Activated T-helper 17 cell treated with anti-CD3 and anti-CD28 coated beads, Interleukin-2, amount 50 U/mL, for 72 hours (primary cell): ENCODE measurements at regions not wholly inside any gene's neighbourhood (a gene's known extent, or its start where the extent isn't known, plus 50 kb on each side); places are given as distances from the start of the nearest gene placed in this dataset.
A peak's percentile ranks its signal among the peaks of the same experiment; 100 is the strongest.

Experiments used
- ATAC-seq: fragments of 150-1000 bp; cut with Tn5 transposase; replicated peaks from 2 replicates; pipeline ENCODE4 v1.10.0; 2021; ENCODE audit warnings: mild to moderate bottlenecking, moderate library complexity
- H3K27ac Mint-ChIP-seq: one replicate; pipeline ENCODE4 v1.8.0; 2022; ENCODE audit warnings: mixed read lengths
- H3K27me3 Mint-ChIP-seq: one replicate; pipeline ENCODE4 v1.8.0; 2022; ENCODE audit warnings: mixed read lengths
- H3K36me3 Mint-ChIP-seq: one replicate; pipeline ENCODE4 v1.8.0; 2022; ENCODE audit warnings: low read depth, mild to moderate bottlenecking, mixed read lengths
- H3K4me1 Mint-ChIP-seq: one replicate; pipeline ENCODE4 v1.8.0; 2022; ENCODE audit warnings: mixed read lengths
- H3K4me3 Mint-ChIP-seq: one replicate; pipeline ENCODE4 v1.8.0; 2022; ENCODE audit warnings: mild to moderate bottlenecking, mixed read lengths
- H3K9me3 Mint-ChIP-seq: one replicate; pipeline ENCODE4 v1.8.0; 2022; ENCODE audit warnings: mixed read lengths

- peaks cover 27% of the 10 kb centered on the region for H3K4me1 Mint-ChIP-seq
Observed at GRCh38 chr11:123303924-123304323, 108.9 kb upstream of the CLMP start.

GRCh38 chr11:123302751-123303195, 107.7 kb upstream of the CLMP start:
- peaks cover 27% of the 10 kb centered on the region for H3K4me1 Mint-ChIP-seq
- peak; percentile 76 for ATAC-seq
- H3K27ac Mint-ChIP-seq: peak overlapping the region; percentile 67
- no peaks in the 10 kb centered on the region for H3K9me3 Mint-ChIP-seq
- no peaks in the 10 kb centered on the region for H3K27me3 Mint-ChIP-seq
- peak overlapping the region; percentile 78 for H3K4me3 Mint-ChIP-seq
- H3K36me3 Mint-ChIP-seq: no peaks in the 10 kb centered on the region

More at GRCh38 chr11:123303924-123304323, 108.9 kb upstream of the CLMP start:
- no peak for ATAC-seq
- Mint-ChIP-seq H3K27me3 (no peaks in the 10 kb centered on the region), H3K4me3 (peak overlapping the region; percentile 78), H3K27ac (peak overlapping the region; percentile 51), H3K9me3 (no peaks in the 10 kb centered on the region), H3K36me3 (no peaks in the 10 kb centered on the region)

GRCh38 chr11:123301696-123302400, 106.8 kb upstream of the CLMP start:
- peak; percentile 80 for ATAC-seq
- Mint-ChIP-seq H3K4me3 (peak overlapping the region; percentile 78), H3K36me3 (no peaks in the 10 kb centered on the region), H3K27ac (peak overlapping the region; percentile 67), H3K9me3 (no peaks in the 10 kb centered on the region), H3K4me1 (peaks cover 27% of the 10 kb centered on the region), H3K27me3 (no peaks in the 10 kb centered on the region)

GRCh38 chr11:123301013-123301591, 106.1 kb upstream of the CLMP start:
- Mint-ChIP-seq H3K9me3 (no peaks in the 10 kb centered on the region), H3K4me3 (peak overlapping the region; percentile 78), H3K27ac (no peak overlapping the region), H3K4me1 (peaks cover 27% of the 10 kb centered on the region), H3K36me3 (no peaks in the 10 kb centered on the region), H3K27me3 (no peaks in the 10 kb centered on the region)
- no peak for ATAC-seq

- H3K36me3 Mint-ChIP-seq: no peaks in the 10 kb centered on the region
- H3K4me1 Mint-ChIP-seq: peaks cover 27% of the 10 kb centered on the region
- no peak overlapping the region for H3K27ac Mint-ChIP-seq
- no peaks in the 10 kb centered on the region for H3K9me3 Mint-ChIP-seq
- no peak overlapping the region for H3K4me3 Mint-ChIP-seq
- no peaks in the 10 kb centered on the region for H3K27me3 Mint-ChIP-seq
- no peak for ATAC-seq
Observed at GRCh38 chr11:123299721-123300120, 104.7 kb upstream of the CLMP start.

GRCh38 chr11:123298488-123299447, 103.7 kb upstream of the CLMP start:
- H3K4me3 Mint-ChIP-seq: no peak overlapping the region
- peaks cover 20% of the 10 kb centered on the region for H3K4me1 Mint-ChIP-seq
- no peak overlapping the region for H3K27ac Mint-ChIP-seq
- H3K27me3 Mint-ChIP-seq: no peaks in the 10 kb centered on the region
- no peak for ATAC-seq
- H3K36me3 Mint-ChIP-seq: no peaks in the 10 kb centered on the region
- no peaks in the 10 kb centered on the region for H3K9me3 Mint-ChIP-seq

GRCh38 chr11:123292647-123293046, 97.6 kb upstream of the CLMP start:
- H3K27ac Mint-ChIP-seq: no peak overlapping the region
- no peak overlapping the region for H3K4me3 Mint-ChIP-seq
- H3K27me3 Mint-ChIP-seq: peaks cover 3% of the 10 kb centered on the region
- no peaks in the 10 kb centered on the region for H3K4me1 Mint-ChIP-seq
- no peaks in the 10 kb centered on the region for H3K9me3 Mint-ChIP-seq
- no peak for ATAC-seq
- H3K36me3 Mint-ChIP-seq: no peaks in the 10 kb centered on the region

GRCh38 chr11:123291201-123291869, 96.3 kb upstream of the CLMP start:
- no peak for ATAC-seq
- Mint-ChIP-seq H3K4me3 (no peak overlapping the region), H3K27me3 (peaks cover 12% of the 10 kb centered on the region), H3K4me1 (no peaks in the 10 kb centered on the region), H3K9me3 (no peaks in the 10 kb centered on the region), H3K36me3 (no peaks in the 10 kb centered on the region), H3K27ac (no peak overlapping the region)

GRCh38 chr11:123286761-123287160, 91.7 kb upstream of the CLMP start:
- H3K27me3 Mint-ChIP-seq: peaks cover 16% of the 10 kb centered on the region
- no peaks in the 10 kb centered on the region for H3K36me3 Mint-ChIP-seq
- ATAC-seq: no peak
- H3K9me3 Mint-ChIP-seq: no peaks in the 10 kb centered on the region
- H3K27ac Mint-ChIP-seq: no peak overlapping the region
- H3K4me1 Mint-ChIP-seq: no peaks in the 10 kb centered on the region
- no peak overlapping the region for H3K4me3 Mint-ChIP-seq

GRCh38 chr11:123286255-123286654, 91.2 kb upstream of the CLMP start:
- H3K27ac Mint-ChIP-seq: no peak overlapping the region
- no peaks in the 10 kb centered on the region for H3K36me3 Mint-ChIP-seq

GRCh38 chr11:123284454-123284853, 89.4 kb upstream of the CLMP start:
- Mint-ChIP-seq H3K4me3 (no peak overlapping the region), H3K4me1 (no peaks in the 10 kb centered on the region), H3K9me3 (no peaks in the 10 kb centered on the region), H3K36me3 (no peaks in the 10 kb centered on the region), H3K27me3 (peaks cover 22% of the 10 kb centered on the region), H3K27ac (no peak overlapping the region)
- no peak for ATAC-seq

More at GRCh38 chr11:123286255-123286654, 91.2 kb upstream of the CLMP start:
- Mint-ChIP-seq H3K27me3 (peaks cover 16% of the 10 kb centered on the region), H3K4me3 (no peak overlapping the region), H3K4me1 (no peaks in the 10 kb centered on the region), H3K9me3 (no peaks in the 10 kb centered on the region)
- ATAC-seq: no peak

- H3K9me3 Mint-ChIP-seq: no peaks in the 10 kb centered on the region
- H3K27me3 Mint-ChIP-seq: peaks cover 25% of the 10 kb centered on the region
- no peak for ATAC-seq
- H3K4me1 Mint-ChIP-seq: no peaks in the 10 kb centered on the region
- H3K27ac Mint-ChIP-seq: no peak overlapping the region
- H3K36me3 Mint-ChIP-seq: no peaks in the 10 kb centered on the region
- no peak overlapping the region for H3K4me3 Mint-ChIP-seq
Observed at GRCh38 chr11:123282597-123282996, 87.5 kb upstream of the CLMP start.

- ATAC-seq: no peak
Observed at GRCh38 chr11:123273616-123274015, 78.6 kb upstream of the CLMP start.

GRCh38 chr11:123272565-123272964, 77.5 kb upstream of the CLMP start:
- H3K4me1 Mint-ChIP-seq: no peaks in the 10 kb centered on the region

More at GRCh38 chr11:123273616-123274015, 78.6 kb upstream of the CLMP start:
- peaks cover 8% of the 10 kb centered on the region for H3K27me3 Mint-ChIP-seq
- H3K4me1 Mint-ChIP-seq: no peaks in the 10 kb centered on the region
- H3K9me3 Mint-ChIP-seq: no peaks in the 10 kb centered on the region
- no peaks in the 10 kb centered on the region for H3K36me3 Mint-ChIP-seq
- no peak overlapping the region for H3K27ac Mint-ChIP-seq
- no peak overlapping the region for H3K4me3 Mint-ChIP-seq

More at GRCh38 chr11:123272565-123272964, 77.5 kb upstream of the CLMP start:
- H3K9me3 Mint-ChIP-seq: no peaks in the 10 kb centered on the region
- no peak for ATAC-seq
- H3K4me3 Mint-ChIP-seq: no peak overlapping the region
- H3K27me3 Mint-ChIP-seq: peaks cover under 1% of the 10 kb centered on the region
- H3K36me3 Mint-ChIP-seq: no peaks in the 10 kb centered on the region
- no peak overlapping the region for H3K27ac Mint-ChIP-seq
